ENCODE measurements at regions not wholly inside any gene's neighbourhood (a gene's known extent, or its start where the extent isn't known, plus 50 kb on each side); places are given as distances from the start of the nearest gene placed in this dataset.

- H2AFZ ChIP-seq (ENCODE audit: insufficient read depth, low read depth, low read length, poor library complexity, severe bottlenecking): no peak overlapping the region
- intact Hi-C loops (cut with micrococcal nuclease): no loop called here
- Mint-ChIP-seq H3K9me3 (ENCODE audit: insufficient read depth) (peaks cover 8% of the 10 kb centered on the region), H3K27me3 (no peaks in the 10 kb centered on the region), H3K4me3 (no peak overlapping the region), H3K27ac (no peak overlapping the region), H3K4me1 (no peaks in the 10 kb centered on the region)
- H3K4me2 ChIP-seq (replicated peaks; ENCODE audit: low read depth, low read length, poor library complexity, severe bottlenecking): no peak overlapping the region
- no peak overlapping the region for H3K9ac ChIP-seq (ENCODE audit: low read length)
- H3K27ac ChIP-seq (ENCODE audit: low read length in 2 of 2): no peak overlapping the region
- H3K4me1 ChIP-seq (ENCODE audit: control insufficient read depth in 2 of 2, insufficient read depth in 2 of 2, low read length in 2 of 2): no peaks in the 10 kb centered on the region
- ChIA-PET POLR2A (no interaction called here), CTCF (no interaction called here)
- DNase-seq: no peak
- no peak for ATAC-seq (ENCODE audit: low read depth)
- H3K36me3 ChIP-seq (replicated peaks in 1 of 2; ENCODE audit: control extremely low read depth in 1 of 2, control insufficient read depth in 1 of 2, extremely low read depth in 1 of 2, insufficient read depth in 2 of 2, low read length in 1 of 2): no peaks in the 10 kb centered on the region
- H3K79me2 ChIP-seq (ENCODE audit: control insufficient read depth, insufficient read depth, low read length): no peaks in the 10 kb centered on the region
- WGBS (ENCODE audit: insufficient coverage): no CpG with 5 or more reads among the region's 1 CpG
- TF ChIP-seq CTCF (IDR thresholded peaks at IDR 0.05): no peak
- no peak for TF ChIP-seq EZH2 (IDR thresholded peaks at IDR 0.05; ENCODE audit: borderline replicate concordance, insufficient read depth, low read depth, low read length, poor library complexity, severe bottlenecking)
- no peaks in the 10 kb centered on the region for H4K20me1 ChIP-seq (ENCODE audit: control insufficient read depth, insufficient read depth, low read length, poor library complexity, severe bottlenecking)
- no peaks in the 10 kb centered on the region for H3K27me3 ChIP-seq (replicated peaks in 1 of 4; ENCODE audit: control extremely low read depth in 1 of 4, control insufficient read depth in 3 of 4, insufficient read depth in 4 of 4, low read length in 3 of 4)
- H3K4me3 ChIP-seq (ENCODE audit: control extremely low read depth in 1 of 5, extremely low read depth in 1 of 5, insufficient read depth in 1 of 5, low read depth in 2 of 5, low read length in 4 of 5): no peak overlapping the region
- no peaks in the 10 kb centered on the region for H3K9me3 ChIP-seq (ENCODE audit: control extremely low read depth in 1 of 3, control insufficient read depth in 2 of 3, insufficient read depth in 1 of 3, low read length in 2 of 3)
Observed at GRCh38 chr4:127335073-127335620, 297.6 kb upstream of the INTU start.

GRCh38 chr4:127335732-127336131 is 297.0 kb upstream of the INTU start:
- no peaks in the 10 kb centered on the region for H3K4me1 Mint-ChIP-seq

More at GRCh38 chr4:127335732-127336131, 297.0 kb upstream of the INTU start:
- Histone ChIP-seq H3K4me2 (replicated peaks; ENCODE audit: low read depth, low read length, poor library complexity, severe bottlenecking) (no peak overlapping the region), H4K20me1 (ENCODE audit: control insufficient read depth, insufficient read depth, low read length, poor library complexity, severe bottlenecking) (no peaks in the 10 kb centered on the region), H3K27me3 (replicated peaks in 1 of 4; ENCODE audit: control extremely low read depth in 1 of 4, control insufficient read depth in 3 of 4, insufficient read depth in 4 of 4, low read length in 3 of 4) (no peaks in the 10 kb centered on the region), H3K79me2 (ENCODE audit: control insufficient read depth, insufficient read depth, low read length) (no peaks in the 10 kb centered on the region), H3K36me3 (replicated peaks in 1 of 2; ENCODE audit: control extremely low read depth in 1 of 2, control insufficient read depth in 1 of 2, extremely low read depth in 1 of 2, insufficient read depth in 2 of 2, low read length in 1 of 2) (no peaks in the 10 kb centered on the region), H3K4me1 (ENCODE audit: control insufficient read depth in 2 of 2, insufficient read depth in 2 of 2, low read length in 2 of 2) (no peaks in the 10 kb centered on the region), H3K27ac (ENCODE audit: low read length in 2 of 2) (no peak overlapping the region), H3K9ac (ENCODE audit: low read length) (no peak overlapping the region), H3K9me3 (ENCODE audit: control extremely low read depth in 1 of 3, control insufficient read depth in 2 of 3, insufficient read depth in 1 of 3, low read length in 2 of 3) (no peaks in the 10 kb centered on the region), H2AFZ (ENCODE audit: insufficient read depth, low read depth, low read length, poor library complexity, severe bottlenecking) (no peak overlapping the region), H3K4me3 (ENCODE audit: control extremely low read depth in 1 of 5, extremely low read depth in 1 of 5, insufficient read depth in 1 of 5, low read depth in 2 of 5, low read length in 4 of 5) (no peak overlapping the region)
- POLR2A ChIA-PET: no interaction called here
- ATAC-seq (ENCODE audit: low read depth) (no peak), DNase-seq (no peak)
- Mint-ChIP-seq H3K27ac (no peak overlapping the region), H3K9me3 (ENCODE audit: insufficient read depth) (peaks cover 8% of the 10 kb centered on the region), H3K4me3 (no peak overlapping the region), H3K27me3 (no peaks in the 10 kb centered on the region)
- TF ChIP-seq CTCF (IDR thresholded peaks at IDR 0.05): no peak
- no peak for TF ChIP-seq EZH2 (IDR thresholded peaks at IDR 0.05; ENCODE audit: borderline replicate concordance, insufficient read depth, low read depth, low read length, poor library complexity, severe bottlenecking)
- intact Hi-C loops (cut with micrococcal nuclease): no loop called here
- CTCF ChIA-PET: no interaction called here
- 70% methylated on average over 1 of the region's 1 CpG for WGBS (ENCODE audit: insufficient coverage)

All from B cell (primary cell).